Testis (tissue), 2 donors: ENCODE measurements at regions not wholly inside any gene's neighbourhood (a gene's known extent, or its start where the extent isn't known, plus 50 kb on each side); places are given as distances from the start of the nearest gene placed in this dataset.

Source experiments
- POLR2A ChIP-seq: fragments of 450-650 bp; IDR thresholded peaks from one replicate; pipeline ENCODE4 v1.6.1; 2017; ENCODE audit warnings: antibody characterized with exemption, mild to moderate bottlenecking, moderate library complexity
- TF ChIP-seq, protein P1 (sequence below), 3 experiments: fragments of 450-650 bp in 2 of 3; fragments of 200-600 bp in 1 of 3; sonication (generic) in 1 of 3; IDR thresholded peaks; one replicate each; pipeline ENCODE4 v1.5.1; 2016 to 2019; ENCODE audit warnings: antibody characterized with exemption in 3 of 3, mild to moderate bottlenecking in 2 of 3, moderate library complexity in 1 of 3

DNA sequence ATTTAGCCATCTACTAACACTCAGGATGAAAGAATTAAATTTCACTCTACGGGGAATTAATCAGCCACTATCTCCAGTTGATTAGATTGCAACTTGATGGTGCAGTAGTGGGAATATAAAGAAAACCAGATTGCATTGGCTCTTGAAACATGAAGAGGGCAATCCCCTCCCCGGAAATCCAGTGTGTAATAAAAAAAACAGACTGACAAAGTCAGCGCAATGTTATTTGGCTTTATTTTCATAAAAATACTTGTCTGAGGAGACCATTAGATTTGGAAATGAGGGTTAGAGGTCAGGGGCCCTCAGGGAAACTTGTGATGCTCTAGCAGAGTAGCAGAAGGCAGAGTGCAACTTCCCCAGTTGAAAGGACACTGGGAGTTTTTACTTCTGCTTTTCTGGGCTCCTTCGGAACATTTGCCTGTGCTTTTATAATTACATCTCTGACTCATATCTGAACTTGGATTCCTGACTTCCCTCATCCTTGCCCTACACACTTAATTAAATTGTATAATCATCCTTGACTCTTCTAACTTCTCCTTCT lies 326.8 kb downstream of the TUSC7 start:
- TF ChIP-seq, protein P1, sequence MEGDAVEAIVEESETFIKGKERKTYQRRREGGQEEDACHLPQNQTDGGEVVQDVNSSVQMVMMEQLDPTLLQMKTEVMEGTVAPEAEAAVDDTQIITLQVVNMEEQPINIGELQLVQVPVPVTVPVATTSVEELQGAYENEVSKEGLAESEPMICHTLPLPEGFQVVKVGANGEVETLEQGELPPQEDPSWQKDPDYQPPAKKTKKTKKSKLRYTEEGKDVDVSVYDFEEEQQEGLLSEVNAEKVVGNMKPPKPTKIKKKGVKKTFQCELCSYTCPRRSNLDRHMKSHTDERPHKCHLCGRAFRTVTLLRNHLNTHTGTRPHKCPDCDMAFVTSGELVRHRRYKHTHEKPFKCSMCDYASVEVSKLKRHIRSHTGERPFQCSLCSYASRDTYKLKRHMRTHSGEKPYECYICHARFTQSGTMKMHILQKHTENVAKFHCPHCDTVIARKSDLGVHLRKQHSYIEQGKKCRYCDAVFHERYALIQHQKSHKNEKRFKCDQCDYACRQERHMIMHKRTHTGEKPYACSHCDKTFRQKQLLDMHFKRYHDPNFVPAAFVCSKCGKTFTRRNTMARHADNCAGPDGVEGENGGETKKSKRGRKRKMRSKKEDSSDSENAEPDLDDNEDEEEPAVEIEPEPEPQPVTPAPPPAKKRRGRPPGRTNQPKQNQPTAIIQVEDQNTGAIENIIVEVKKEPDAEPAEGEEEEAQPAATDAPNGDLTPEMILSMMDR (IDR thresholded peaks at IDR 0.05): no peak
- no peak for TF ChIP-seq POLR2A
